GM23248 (cell line): ENCODE measurements at regions not wholly inside any gene's neighbourhood (a gene's known extent, or its start where the extent isn't known, plus 50 kb on each side); places are given as distances from the start of the nearest gene placed in this dataset.
A peak's percentile ranks its signal among the peaks of the same experiment; 100 is the strongest.

Experiments
- DNase-seq: peaks from one replicate; pipeline ENCODE4 v3.0.0-alpha.2; 2015
- H2AFZ ChIP-seq: fragments of 200-600 bp; sonication (generic); 2 replicates; pipeline ENCODE4 v1.6.1; 2016; ENCODE audit warnings: antibody characterized with exemption
- H3F3A ChIP-seq: fragments of 200-600 bp; sonication (generic); 2 replicates; pipeline ENCODE4 v1.6.1; 2016; ENCODE audit warnings: mild to moderate bottlenecking, antibody characterized with exemption, mixed run types; ENCODE audit not compliant: insufficient read depth
- H3K27ac ChIP-seq: fragments of 200-600 bp; sonication (generic); 2 replicates; pipeline ENCODE4 v1.5.1; 2016; ENCODE audit warnings: mild to moderate bottlenecking
- H3K27me3 ChIP-seq: fragments of 200-600 bp; sonication (generic); replicated peaks from 2 replicates; pipeline ENCODE4 v1.6.1; 2016; ENCODE audit warnings: mild to moderate bottlenecking; ENCODE audit not compliant: insufficient read depth
- H3K36me3 ChIP-seq: fragments of 200-600 bp; sonication (generic); 2 replicates; pipeline ENCODE4 v1.6.1; 2016; ENCODE audit warnings: low read depth, mild to moderate bottlenecking
- H3K4me1 ChIP-seq: fragments of 200-600 bp; sonication (generic); 2 replicates; pipeline ENCODE4 v1.6.1; 2016; ENCODE audit warnings: mild to moderate bottlenecking; ENCODE audit not compliant: insufficient read depth
- H3K4me2 ChIP-seq: fragments of 200-600 bp; sonication (generic); one replicate; pipeline ENCODE4 v1.6.1; 2016; ENCODE audit warnings: mild to moderate bottlenecking; ENCODE audit not compliant: unreplicated experiment
- H3K4me3 ChIP-seq: fragments of 200-600 bp; sonication (generic); 2 replicates; pipeline ENCODE4 v1.5.1; 2016; ENCODE audit warnings: mild to moderate bottlenecking
- H3K79me2 ChIP-seq: fragments of 200-600 bp; sonication (generic); 2 replicates; pipeline ENCODE4 v1.6.1; 2016; ENCODE audit warnings: mild to moderate bottlenecking; ENCODE audit not compliant: insufficient read depth
- H3K9ac ChIP-seq: fragments of 200-600 bp; sonication (generic); 2 replicates; pipeline ENCODE4 v1.6.1; 2016; ENCODE audit warnings: mild to moderate bottlenecking
- H3K9me2 ChIP-seq: fragments of 200-600 bp; sonication (generic); 2 replicates; pipeline ENCODE4 v1.6.1; 2016; ENCODE audit warnings: mixed run types, mild to moderate bottlenecking, moderate library complexity; ENCODE audit not compliant: insufficient read depth
- H3K9me3 ChIP-seq: fragments of 200-600 bp; sonication (generic); one replicate; pipeline ENCODE4 v1.6.1; 2017; ENCODE audit warnings: low read depth
- H4K20me1 ChIP-seq: fragments of 200-600 bp; sonication (generic); 2 replicates; pipeline ENCODE4 v1.6.0; 2016; ENCODE audit not compliant: insufficient read depth
- EZH2 ChIP-seq: fragments of 200-600 bp; sonication (generic); IDR thresholded peaks from 2 replicates; pipeline ENCODE4 v1.6.1; 2018; ENCODE audit warnings: antibody characterized with exemption, mild to moderate bottlenecking; ENCODE audit not compliant: insufficient read depth, poor library complexity, severe bottlenecking
- EZH2phosphoT487 ChIP-seq: fragments of 200-600 bp; sonication (generic); IDR thresholded peaks from 2 replicates; pipeline ENCODE4 v1.6.1; 2018; ENCODE audit warnings: antibody characterized with exemption, moderate library complexity, mild to moderate bottlenecking, low read depth; ENCODE audit not compliant: insufficient read depth
- WGBS, 2 experiments: methylation state at CpG; one replicate each; pipeline ENCODE4 v1.1.6; 2015 to 2017; ENCODE audit warnings: low lambda C conversion rate in 2 of 2, low coverage in 1 of 2; ENCODE audit errors: missing lambda C conversion rate in 2 of 2; 5-methylcytosine and 5-hydroxymethylcytosine counted together
- in situ Hi-C: fragments of 300-500 bp; cut with MboI; formaldehyde crosslinking; loops from 2 replicates; pipeline ENCODE4 v1.15.0; 2020

- no peak for TF ChIP-seq EZH2
- no peak for TF ChIP-seq EZH2phosphoT487
- in situ Hi-C loops, result no loop called here
- Histone ChIP-seq H3K27me3 (no peaks in the 10 kb centered on the region), H3K4me1 (no peaks in the 10 kb centered on the region), H3K27ac (no peak overlapping the region), H3K79me2 (no peaks in the 10 kb centered on the region), H2AFZ (no peak overlapping the region), H3K36me3 (no peaks in the 10 kb centered on the region), H3K9me3 (no peaks in the 10 kb centered on the region), H3K4me2 (no peak overlapping the region), H4K20me1 (no peaks in the 10 kb centered on the region), H3K9ac (no peak overlapping the region), H3K9me2 (no peaks in the 10 kb centered on the region), H3F3A (no peaks in the 10 kb centered on the region), H3K4me3 (no peak overlapping the region)
- 29 to 33% methylated on average over 12 of the region's 12 CpGs for WGBS, 2 experiments
- DNase-seq, result peak; percentile 5
Measured at GRCh38 chr7:51639661-51640334, 323.2 kb upstream of the COBL start.

GRCh38 chr7:51636503-51636902, 319.9 kb upstream of the COBL start:
- in situ Hi-C loops, result no loop called here
- Histone ChIP-seq H3K79me2 (no peaks in the 10 kb centered on the region), H3F3A (no peaks in the 10 kb centered on the region), H3K9me3 (no peaks in the 10 kb centered on the region), H3K4me2 (no peak overlapping the region), H3K4me1 (no peaks in the 10 kb centered on the region), H3K36me3 (no peaks in the 10 kb centered on the region), H3K27ac (no peak overlapping the region), H3K9me2 (no peaks in the 10 kb centered on the region), H3K9ac (no peak overlapping the region), H3K4me3 (no peak overlapping the region), H4K20me1 (no peaks in the 10 kb centered on the region), H2AFZ (no peak overlapping the region), H3K27me3 (no peaks in the 10 kb centered on the region)
- DNase-seq, result no peak
- TF ChIP-seq EZH2 (no peak), EZH2phosphoT487 (no peak)
- WGBS, 2 experiments, result 28% methylated on average over 3 of the region's 3 CpGs

DNA sequence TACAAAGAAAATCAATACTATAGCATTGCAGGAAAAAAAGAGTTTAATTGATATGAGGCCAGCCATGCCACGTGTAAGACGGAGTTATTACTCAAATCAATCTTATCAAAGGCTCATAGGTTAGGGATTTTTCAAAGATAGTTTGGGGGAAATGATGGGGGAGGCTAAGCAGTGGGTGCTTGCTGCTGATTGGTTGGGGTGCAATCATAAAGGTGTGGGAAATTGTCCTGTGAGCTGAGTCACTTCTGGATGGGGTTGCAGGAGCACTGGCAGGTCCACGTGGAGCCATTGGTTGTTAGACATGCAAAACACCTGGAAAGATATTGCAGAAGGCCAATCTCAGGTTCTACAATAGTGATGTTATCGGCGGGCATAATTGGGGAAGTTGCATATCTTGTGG, 319.2 kb upstream of the COBL start:
- DNase-seq, result no peak
- H3K9ac ChIP-seq, result no peak overlapping the region
- no peaks in the 10 kb centered on the region for H3K4me1 ChIP-seq
- H3K9me3 ChIP-seq, result no peaks in the 10 kb centered on the region
- H3K4me3 ChIP-seq, result no peak overlapping the region
- no peak overlapping the region for H3K27ac ChIP-seq
- no peak overlapping the region for H2AFZ ChIP-seq
- H3K36me3 ChIP-seq, result no peaks in the 10 kb centered on the region
- H4K20me1 ChIP-seq, result no peaks in the 10 kb centered on the region
- TF ChIP-seq EZH2 (no peak), EZH2phosphoT487 (no peak)
- H3K4me2 ChIP-seq, result no peak overlapping the region
- no peaks in the 10 kb centered on the region for H3K27me3 ChIP-seq
- H3F3A ChIP-seq, result no peaks in the 10 kb centered on the region
- H3K9me2 ChIP-seq, result no peaks in the 10 kb centered on the region
- WGBS, 2 experiments, result 18 to 19% methylated on average over 5 of the region's 5 CpGs
- in situ Hi-C loops, result no loop called here
- H3K79me2 ChIP-seq, result no peaks in the 10 kb centered on the region

DNA sequence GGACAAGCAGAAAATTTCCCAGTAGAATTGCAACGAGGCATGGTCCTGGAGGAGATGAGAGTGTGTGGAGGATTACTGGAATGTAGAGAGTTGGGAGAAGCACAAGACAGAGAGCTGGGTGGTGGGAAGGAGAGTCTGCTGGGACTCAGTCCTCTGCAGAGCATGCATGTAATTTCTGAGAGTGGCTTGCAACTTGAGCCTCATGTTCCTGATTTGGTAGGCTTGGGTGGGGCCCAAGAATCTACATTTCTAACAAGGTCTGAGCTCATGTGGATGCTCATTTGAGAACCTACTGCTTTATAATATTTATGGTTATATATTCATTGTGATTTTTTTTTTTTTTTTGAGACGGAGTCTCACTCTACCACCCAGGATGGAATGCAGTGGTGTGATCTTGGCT, 317.9 kb upstream of the COBL start:
- H3K4me1 ChIP-seq, result no peaks in the 10 kb centered on the region
- H3F3A ChIP-seq, result no peaks in the 10 kb centered on the region
- WGBS, 2 experiments, result 21 to 23% methylated on average over 2 of the region's 2 CpGs
- no peak overlapping the region for H3K4me3 ChIP-seq
- H3K27ac ChIP-seq, result no peak overlapping the region
- no peaks in the 10 kb centered on the region for H3K27me3 ChIP-seq
- no peaks in the 10 kb centered on the region for H4K20me1 ChIP-seq
- in situ Hi-C loops, result no loop called here
- H3K9me3 ChIP-seq, result no peaks in the 10 kb centered on the region
- no peak for DNase-seq
- no peak for TF ChIP-seq EZH2
- no peak for TF ChIP-seq EZH2phosphoT487
- no peaks in the 10 kb centered on the region for H3K36me3 ChIP-seq
- no peak overlapping the region for H3K9ac ChIP-seq
- no peaks in the 10 kb centered on the region for H3K79me2 ChIP-seq
- no peak overlapping the region for H2AFZ ChIP-seq
- H3K4me2 ChIP-seq, result no peak overlapping the region
- no peaks in the 10 kb centered on the region for H3K9me2 ChIP-seq

DNA sequence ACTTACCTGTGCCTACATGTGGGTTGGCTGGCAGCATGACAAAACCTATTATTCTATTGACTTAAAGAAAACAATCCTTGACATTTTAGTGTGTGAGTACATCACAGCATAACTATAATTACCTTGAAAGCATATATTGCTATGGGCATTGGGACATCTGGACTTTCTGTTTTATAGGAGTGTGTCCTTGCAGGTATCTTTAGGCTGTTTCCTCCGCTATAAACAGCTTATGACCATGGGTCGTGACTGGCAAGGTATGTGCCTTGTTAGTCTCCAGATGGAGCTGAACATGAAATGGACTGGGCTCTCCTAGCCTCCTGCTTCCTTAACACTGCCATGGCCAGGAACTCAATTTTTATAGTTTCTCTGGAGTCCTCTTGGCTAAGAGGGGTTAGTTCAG, 317.4 kb upstream of the COBL start:
- no peaks in the 10 kb centered on the region for H3K9me3 ChIP-seq
- H3K27ac ChIP-seq, result no peak overlapping the region
- H3K4me2 ChIP-seq, result no peak overlapping the region
- no peak for TF ChIP-seq EZH2phosphoT487
- no peak for TF ChIP-seq EZH2
- H2AFZ ChIP-seq, result no peak overlapping the region
- WGBS, 2 experiments, result 0 to 4% methylated on average over 2 of the region's 2 CpGs
- H3K4me1 ChIP-seq, result no peaks in the 10 kb centered on the region
- H4K20me1 ChIP-seq, result no peaks in the 10 kb centered on the region
- no peaks in the 10 kb centered on the region for H3K36me3 ChIP-seq
- in situ Hi-C loops, result no loop called here
- H3K9me2 ChIP-seq, result no peaks in the 10 kb centered on the region
- no peaks in the 10 kb centered on the region for H3F3A ChIP-seq
- DNase-seq, result no peak
- no peaks in the 10 kb centered on the region for H3K79me2 ChIP-seq
- H3K4me3 ChIP-seq, result no peak overlapping the region
- H3K27me3 ChIP-seq, result no peaks in the 10 kb centered on the region
- no peak overlapping the region for H3K9ac ChIP-seq
